ENCODE measurements at regions not wholly inside any gene's neighbourhood (a gene's known extent, or its start where the extent isn't known, plus 50 kb on each side); places are given as distances from the start of the nearest gene placed in this dataset.
"Not testable (repeated sequence)": the region's sequence is repeated elsewhere in the genome, so short reads cannot be mapped to it uniquely, and the experiment has no call there.

- H3K4me1 ChIP-seq (ENCODE audit: insufficient read depth, low read length, poor library complexity, severe bottlenecking), result no peaks in the 10 kb centered on the region
- H2AFZ ChIP-seq (ENCODE audit: low read length), result no peak overlapping the region
- intact Hi-C loops (cut with micrococcal nuclease; ENCODE audit: unreplicated experiment), result no loop called here
- BruUV-seq (replicated peaks), result no TSS peak
- H3K4me3 ChIP-seq (ENCODE audit: low read depth, low read length, poor library complexity, severe bottlenecking), result no peak overlapping the region
- ChIA-PET POLR2A (interaction anchor here (1.1 to 1.3 kb wide), 2 partner anchors 10 to 13 kb away, joined by 3 to 4 read pairs; no protein-coding TSS in a partner anchor), CTCF (ENCODE audit: unreplicated experiment) (no interaction called here)
- H4K20me1 ChIP-seq (ENCODE audit: insufficient read depth, low read length), result no peaks in the 10 kb centered on the region
- H3K9me2 ChIP-seq (ENCODE audit: insufficient read depth, low read length), result no peaks in the 10 kb centered on the region
- no peak for DNase-seq (ENCODE audit: low spot score)
- no peaks in the 10 kb centered on the region for H3K36me3 ChIP-seq (ENCODE audit: insufficient read depth, low read length)
- TF ChIP-seq CTCF (conservative IDR thresholded peaks at IDR 0.05; ENCODE audit: low read length) (no peak), EZH2phosphoT487 (IDR thresholded peaks at IDR 0.05; ENCODE audit: borderline replicate concordance, low read depth, low read length) (no peak)
- no peak overlapping the region for H3K4me2 ChIP-seq (ENCODE audit: low read length)
- H3K27ac ChIP-seq (ENCODE audit: low read depth, low read length, poor library complexity, severe bottlenecking), result no peak overlapping the region
- no peaks in the 10 kb centered on the region for H3K79me2 ChIP-seq (ENCODE audit: insufficient read depth, low read depth, low read length)
- H3K9me3 ChIP-seq (ENCODE audit: low read length), result no peaks in the 10 kb centered on the region
Observed at GRCh38 chr12:103024650-103025049, 67.2 kb downstream of the ASCL1 start.

GRCh38 chr12:103026643-103027042 lies 69.2 kb downstream of the ASCL1 start:
- H3K4me3 ChIP-seq (ENCODE audit: low read depth, low read length, poor library complexity, severe bottlenecking); POLR2A ChIA-PET; CTCF ChIA-PET (ENCODE audit: unreplicated experiment); intact Hi-C loops (cut with micrococcal nuclease; ENCODE audit: unreplicated experiment); H3K9me3 ChIP-seq (ENCODE audit: low read length); H4K20me1 ChIP-seq (ENCODE audit: insufficient read depth, low read length); H3K79me2 ChIP-seq (ENCODE audit: insufficient read depth, low read depth, low read length); H2AFZ ChIP-seq (ENCODE audit: low read length); H3K4me2 ChIP-seq (ENCODE audit: low read length); H3K27ac ChIP-seq (ENCODE audit: low read depth, low read length, poor library complexity, severe bottlenecking); H3K4me1 ChIP-seq (ENCODE audit: insufficient read depth, low read length, poor library complexity, severe bottlenecking); BruUV-seq (replicated peaks); H3K36me3 ChIP-seq (ENCODE audit: insufficient read depth, low read length); H3K9me2 ChIP-seq (ENCODE audit: insufficient read depth, low read length); DNase-seq (ENCODE audit: low spot score): not testable (repeated sequence)

- TF ChIP-seq CTCF (conservative IDR thresholded peaks at IDR 0.05; ENCODE audit: low read length), result no peak
- no peak for TF ChIP-seq EZH2phosphoT487 (IDR thresholded peaks at IDR 0.05; ENCODE audit: borderline replicate concordance, low read depth, low read length)
- no TSS peak for BruUV-seq (replicated peaks)
- intact Hi-C loops (cut with micrococcal nuclease; ENCODE audit: unreplicated experiment), result no loop called here
- Histone ChIP-seq H3K27ac (ENCODE audit: low read depth, low read length, poor library complexity, severe bottlenecking) (no peak overlapping the region), H3K4me2 (ENCODE audit: low read length) (no peak overlapping the region), H3K9me3 (ENCODE audit: low read length) (no peaks in the 10 kb centered on the region), H3K4me3 (ENCODE audit: low read depth, low read length, poor library complexity, severe bottlenecking) (no peak overlapping the region), H3K4me1 (ENCODE audit: insufficient read depth, low read length, poor library complexity, severe bottlenecking) (no peaks in the 10 kb centered on the region), H4K20me1 (ENCODE audit: insufficient read depth, low read length) (no peaks in the 10 kb centered on the region), H3K36me3 (ENCODE audit: insufficient read depth, low read length) (no peaks in the 10 kb centered on the region), H2AFZ (ENCODE audit: low read length) (no peak overlapping the region), H3K79me2 (ENCODE audit: insufficient read depth, low read depth, low read length) (no peaks in the 10 kb centered on the region), H3K9me2 (ENCODE audit: insufficient read depth, low read length) (no peaks in the 10 kb centered on the region)
- ChIA-PET CTCF (ENCODE audit: unreplicated experiment) (no interaction called here), POLR2A (interaction anchor here (0.6 to 1.2 kb wide), 4 partner anchors 12 to 51 kb away, joined by 3 read pairs; no protein-coding TSS in a partner anchor)
- DNase-seq (ENCODE audit: low spot score), result no peak
Observed at GRCh38 chr12:103028881-103029639, 71.6 kb downstream of the ASCL1 start.

All from OCI-LY7 (cell line).